ENCODE measurements at regions not wholly inside any gene's neighbourhood (a gene's known extent, or its start where the extent isn't known, plus 50 kb on each side); places are given as distances from the start of the nearest gene placed in this dataset.

DNA sequence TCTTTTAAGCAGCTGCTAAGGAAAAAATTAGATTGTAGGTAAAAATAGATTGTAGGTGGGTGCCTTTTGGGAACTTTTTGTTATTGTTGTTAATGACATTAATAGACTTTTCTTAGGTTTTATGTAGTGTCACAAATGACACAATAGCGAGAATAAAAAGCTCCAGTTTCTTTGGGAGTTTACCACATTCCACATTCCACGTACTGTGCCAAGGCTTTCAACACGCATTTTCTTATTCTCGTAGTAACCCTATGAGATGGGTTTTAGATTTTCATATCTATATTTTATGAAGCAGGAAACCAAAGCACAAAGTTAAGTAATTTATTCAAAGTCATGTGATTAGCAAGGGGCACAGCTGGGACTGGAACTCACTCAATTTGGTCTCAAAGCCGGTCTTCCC lies 103.8 kb downstream of the XRCC2 start:
- TF ChIP-seq, protein P1, sequence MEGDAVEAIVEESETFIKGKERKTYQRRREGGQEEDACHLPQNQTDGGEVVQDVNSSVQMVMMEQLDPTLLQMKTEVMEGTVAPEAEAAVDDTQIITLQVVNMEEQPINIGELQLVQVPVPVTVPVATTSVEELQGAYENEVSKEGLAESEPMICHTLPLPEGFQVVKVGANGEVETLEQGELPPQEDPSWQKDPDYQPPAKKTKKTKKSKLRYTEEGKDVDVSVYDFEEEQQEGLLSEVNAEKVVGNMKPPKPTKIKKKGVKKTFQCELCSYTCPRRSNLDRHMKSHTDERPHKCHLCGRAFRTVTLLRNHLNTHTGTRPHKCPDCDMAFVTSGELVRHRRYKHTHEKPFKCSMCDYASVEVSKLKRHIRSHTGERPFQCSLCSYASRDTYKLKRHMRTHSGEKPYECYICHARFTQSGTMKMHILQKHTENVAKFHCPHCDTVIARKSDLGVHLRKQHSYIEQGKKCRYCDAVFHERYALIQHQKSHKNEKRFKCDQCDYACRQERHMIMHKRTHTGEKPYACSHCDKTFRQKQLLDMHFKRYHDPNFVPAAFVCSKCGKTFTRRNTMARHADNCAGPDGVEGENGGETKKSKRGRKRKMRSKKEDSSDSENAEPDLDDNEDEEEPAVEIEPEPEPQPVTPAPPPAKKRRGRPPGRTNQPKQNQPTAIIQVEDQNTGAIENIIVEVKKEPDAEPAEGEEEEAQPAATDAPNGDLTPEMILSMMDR (IDR thresholded peaks at IDR 0.05): no peak
- TF ChIP-seq POLR2A (IDR thresholded peaks at IDR 0.05): no peak
- TF ChIP-seq EP300 (IDR thresholded peaks at IDR 0.05; ENCODE audit: low read depth): no peak

Measured in transverse colon (tissue), 3 donors.